HepG2 (cell line): ENCODE measurements at regions not wholly inside any gene's neighbourhood (a gene's known extent, or its start where the extent isn't known, plus 50 kb on each side); places are given as distances from the start of the nearest gene placed in this dataset.
A peak's percentile ranks its signal among the peaks of the same experiment; 100 is the strongest.

ENCODE experiments used
- ARNT2 ChIP-seq: sonication (generic); formaldehyde crosslinking; IDR thresholded peaks from 2 replicates; pipeline ENCODE4 v1.8.0; 2022; ENCODE audit warnings: mild to moderate bottlenecking, low read depth, missing genetic modification reagents, moderate library complexity
- CC2D1A ChIP-seq: sonication (generic); formaldehyde crosslinking; IDR thresholded peaks from 2 replicates; pipeline ENCODE4 v1.8.1; 2023; ENCODE audit warnings: mild to moderate bottlenecking, missing genetic modification reagents
- CEBPG ChIP-seq: IDR thresholded peaks from 2 replicates; pipeline ENCODE4 v1.6.1; 2016
- HDAC6 ChIP-seq: fragments of 200-600 bp; sonication (generic); IDR thresholded peaks from 2 replicates; pipeline ENCODE4 v1.7.0; 2017; ENCODE audit warnings: mild to moderate bottlenecking, antibody characterized with exemption, low read length, low read depth
- KDM2A ChIP-seq: sonication (generic); formaldehyde crosslinking; IDR thresholded peaks from 2 replicates; pipeline ENCODE4 v1.4.0; 2020; ENCODE audit warnings: low read depth, missing genetic modification reagents, borderline replicate concordance
- MED8 ChIP-seq: sonication (generic); formaldehyde crosslinking; IDR thresholded peaks from 2 replicates; pipeline ENCODE4 v1.8.1; 2023; ENCODE audit warnings: mild to moderate bottlenecking, missing genetic modification reagents; ENCODE audit not compliant: insufficient replicate concordance
- MEF2D ChIP-seq: sonication (generic); formaldehyde crosslinking; IDR thresholded peaks from 2 replicates; pipeline ENCODE4 v1.5.1; 2020; ENCODE audit warnings: mild to moderate bottlenecking, missing genetic modification reagents
- PHF20 ChIP-seq: sonication (generic); formaldehyde crosslinking; IDR thresholded peaks from 2 replicates; pipeline ENCODE4 v1.5.0; 2020; ENCODE audit warnings: mild to moderate bottlenecking, missing genetic modification reagents
- RXRB ChIP-seq: IDR thresholded peaks from 2 replicates; pipeline ENCODE4 v1.6.1; 2016; ENCODE audit warnings: borderline replicate concordance, missing genetic modification reagents, missing compliant biosample characterization
- SCMH1 ChIP-seq: sonication (generic); formaldehyde crosslinking; IDR thresholded peaks from 2 replicates; pipeline ENCODE4 v1.9.0; 2021; ENCODE audit warnings: missing genetic modification reagents, mild to moderate bottlenecking, borderline replicate concordance
- TBP ChIP-seq: sonication (generic); formaldehyde crosslinking; IDR thresholded peaks from 2 replicates; pipeline ENCODE4 v1.5.0; 2020; ENCODE audit warnings: missing genetic modification reagents
- THRA ChIP-seq: sonication (generic); formaldehyde crosslinking; IDR thresholded peaks from 2 replicates; pipeline ENCODE4 v1.4.0; 2020; ENCODE audit warnings: missing genetic modification reagents, borderline replicate concordance
- ZNF432 ChIP-seq: sonication (generic); formaldehyde crosslinking; IDR thresholded peaks from 2 replicates; pipeline ENCODE4 v1.5.0; 2020; ENCODE audit warnings: missing genetic modification reagents, mild to moderate bottlenecking, borderline replicate concordance
- ZNF574 ChIP-seq: sonication (generic); formaldehyde crosslinking; IDR thresholded peaks from 2 replicates; pipeline ENCODE4 v1.4.0; 2020; ENCODE audit warnings: missing genetic modification reagents
- ZNF710 ChIP-seq: sonication (generic); formaldehyde crosslinking; IDR thresholded peaks from 2 replicates; pipeline ENCODE4 v1.5.0; 2020; ENCODE audit warnings: mild to moderate bottlenecking, missing genetic modification reagents, borderline replicate concordance
- ZNF780A ChIP-seq: sonication (generic); formaldehyde crosslinking; IDR thresholded peaks from 2 replicates; pipeline ENCODE4 v1.8.0; 2022; ENCODE audit warnings: mild to moderate bottlenecking, missing genetic modification reagents, moderate library complexity
- ZSCAN5A ChIP-seq: sonication (generic); formaldehyde crosslinking; IDR thresholded peaks from 2 replicates; pipeline ENCODE4 v1.8.0; 2022; ENCODE audit warnings: mild to moderate bottlenecking, missing genetic modification reagents, borderline replicate concordance
- TF ChIP-seq, protein P1 (sequence below): sonication (generic); formaldehyde crosslinking; IDR thresholded peaks from 2 replicates; pipeline ENCODE4 v1.4.0; 2020; ENCODE audit warnings: missing genetic modification reagents, borderline replicate concordance

GRCh38 chr14:23727566-23728335, 91.6 kb downstream of the DHRS2 start (continued):
- TF ChIP-seq, protein P1, sequence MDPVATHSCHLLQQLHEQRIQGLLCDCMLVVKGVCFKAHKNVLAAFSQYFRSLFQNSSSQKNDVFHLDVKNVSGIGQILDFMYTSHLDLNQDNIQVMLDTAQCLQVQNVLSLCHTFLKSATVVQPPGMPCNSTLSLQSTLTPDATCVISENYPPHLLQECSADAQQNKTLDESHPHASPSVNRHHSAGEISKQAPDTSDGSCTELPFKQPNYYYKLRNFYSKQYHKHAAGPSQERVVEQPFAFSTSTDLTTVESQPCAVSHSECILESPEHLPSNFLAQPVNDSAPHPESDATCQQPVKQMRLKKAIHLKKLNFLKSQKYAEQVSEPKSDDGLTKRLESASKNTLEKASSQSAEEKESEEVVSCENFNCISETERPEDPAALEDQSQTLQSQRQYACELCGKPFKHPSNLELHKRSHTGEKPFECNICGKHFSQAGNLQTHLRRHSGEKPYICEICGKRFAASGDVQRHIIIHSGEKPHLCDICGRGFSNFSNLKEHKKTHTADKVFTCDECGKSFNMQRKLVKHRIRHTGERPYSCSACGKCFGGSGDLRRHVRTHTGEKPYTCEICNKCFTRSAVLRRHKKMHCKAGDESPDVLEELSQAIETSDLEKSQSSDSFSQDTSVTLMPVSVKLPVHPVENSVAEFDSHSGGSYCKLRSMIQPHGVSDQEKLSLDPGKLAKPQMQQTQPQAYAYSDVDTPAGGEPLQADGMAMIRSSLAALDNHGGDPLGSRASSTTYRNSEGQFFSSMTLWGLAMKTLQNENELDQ: no peak
- TF ChIP-seq SCMH1 (CRISPR knock-in tag): no peak
- TF ChIP-seq ZNF710 (CRISPR knock-in tag): no peak
- no peak for TF ChIP-seq TBP (CRISPR knock-in tag)
- TF ChIP-seq MEF2D (CRISPR knock-in tag): 0 out of 2 replicates have a peak, but pooled peaks have one; percentile 35
- no peak for TF ChIP-seq PHF20 (CRISPR knock-in tag)
- no peak for TF ChIP-seq ZNF780A
- 0 out of 2 replicates have a peak, but pooled peaks have one; percentile 21 for TF ChIP-seq RXRB
- TF ChIP-seq CEBPG (CRISPR knock-in tag): 0 out of 2 replicates have a peak, but pooled peaks have one; percentile 17
- TF ChIP-seq KDM2A (CRISPR knock-in tag): 0 out of 2 replicates have a peak, but pooled peaks have one; percentile 25
- peak; percentile 70; the same call in 1 of the 2 replicates for TF ChIP-seq ARNT2 (CRISPR knock-in tag)
- TF ChIP-seq ZNF432 (CRISPR knock-in tag): no peak
- no peak for TF ChIP-seq MED8 (CRISPR knock-in tag)
- TF ChIP-seq CC2D1A (CRISPR knock-in tag): 0 out of 2 replicates have a peak, but pooled peaks have one; percentile 52
- TF ChIP-seq ZSCAN5A (CRISPR knock-in tag): 0 out of 2 replicates have a peak, but pooled peaks have one; percentile 65
- TF ChIP-seq HDAC6: no peak
- TF ChIP-seq ZNF574 (CRISPR knock-in tag): no peak
- TF ChIP-seq THRA (CRISPR knock-in tag): peak; percentile 78; the same call in 1 of the 2 replicates
